HEK293 (cell line): ENCODE measurements at regions not wholly inside any gene's neighbourhood (a gene's known extent, or its start where the extent isn't known, plus 50 kb on each side); places are given as distances from the start of the nearest gene placed in this dataset.

ENCODE experiments used
- CTCF ChIA-PET: fragments of 350-600 bp; formaldehyde crosslinking; extraction: SDS; loops from one replicate; lab custom pipeline; 2021; ENCODE audit warnings: antibody characterized with exemption; lab: Yijun Ruan, JAX
- POLR2A ChIA-PET: fragments of 300-600 bp; formaldehyde crosslinking; extraction: SDS; loops from one replicate; lab custom pipeline; 2020; ENCODE audit warnings: antibody characterized with exemption, inconsistent platforms; lab: Yijun Ruan, JAX
- H3K27ac ChIP-seq: fragments of 200-500 bp; sonication (Bioruptor generic); 2 replicates; pipeline ENCODE4 v1.5.1; 2014; ENCODE audit warnings: low read depth, low read length, control low read depth, inconsistent platforms; ENCODE audit errors: extremely low read depth
- H3K36me3 ChIP-seq, 2 experiments: fragments of 200-500 bp in 1 of 2; sonication (Bioruptor generic) in 1 of 2; 1 replicate in 1 of 2; 2 replicates in 1 of 2; pipeline ENCODE4 v1.5.1; 2014 to 2017; ENCODE audit warnings: inconsistent platforms in 2 of 2, low read length in 2 of 2; ENCODE audit not compliant: control insufficient read depth in 2 of 2, insufficient read depth in 1 of 2
- H3K4me1 ChIP-seq: fragments of 200-500 bp; sonication (Bioruptor generic); 2 replicates; pipeline ENCODE4 v1.5.1; 2014; ENCODE audit warnings: mild to moderate bottlenecking, low read length, inconsistent platforms; ENCODE audit not compliant: control insufficient read depth, insufficient read depth
- H3K4me3 ChIP-seq: 2 replicates; pipeline ENCODE4 v1.5.1; 2011; ENCODE audit warnings: low read depth, mild to moderate bottlenecking, control low read depth, low read length, moderate library complexity
- H3K9me3 ChIP-seq: fragments of 200-500 bp; sonication (Bioruptor generic); 2 replicates; pipeline ENCODE4 v1.5.1; 2014; ENCODE audit warnings: low read depth, low read length, inconsistent platforms; ENCODE audit not compliant: control insufficient read depth, insufficient read depth
- KLF1 ChIP-seq: fragments of 450-650 bp; formaldehyde crosslinking; IDR thresholded peaks from 2 replicates; pipeline ENCODE4 v1.5.1; 2016; ENCODE audit warnings: missing biosample characterization, missing genetic modification characterization
- OVOL3 ChIP-seq: fragments of 450-650 bp; formaldehyde crosslinking; IDR thresholded peaks from 2 replicates; pipeline ENCODE4 v1.5.1; 2016; ENCODE audit warnings: missing biosample characterization, missing genetic modification characterization
- PRDM4 ChIP-seq: fragments of 450-650 bp; formaldehyde crosslinking; IDR thresholded peaks from 2 replicates; pipeline ENCODE4 v1.5.1; 2017; ENCODE audit warnings: missing biosample characterization, missing genetic modification characterization
- REST ChIP-seq: fragments of 450-650 bp; formaldehyde crosslinking; IDR thresholded peaks from 2 replicates; pipeline ENCODE4 v1.5.1; 2016; ENCODE audit warnings: missing biosample characterization, missing genetic modification characterization
- SCRT2 ChIP-seq: fragments of 450-650 bp; formaldehyde crosslinking; IDR thresholded peaks from 2 replicates; pipeline ENCODE4 v1.5.1; 2016; ENCODE audit warnings: missing biosample characterization, missing genetic modification characterization
- ZBTB21 ChIP-seq: fragments of 450-650 bp; formaldehyde crosslinking; IDR thresholded peaks from 2 replicates; pipeline ENCODE4 v1.5.1; 2017; ENCODE audit warnings: missing biosample characterization, missing genetic modification characterization
- ZBTB26 ChIP-seq: fragments of 450-650 bp; formaldehyde crosslinking; optimal IDR thresholded peaks from 2 replicates; pipeline ENCODE3; 2016; ENCODE audit warnings: missing biosample characterization, mild to moderate bottlenecking, missing genetic modification characterization
- ZFHX2 ChIP-seq: fragments of 450-650 bp; formaldehyde crosslinking; conservative IDR thresholded peaks from 2 replicates; pipeline ENCODE4 v1.5.1; 2016; ENCODE audit warnings: missing biosample characterization, missing genetic modification characterization
- ZNF10 ChIP-seq: fragments of 450-650 bp; formaldehyde crosslinking; IDR thresholded peaks from 2 replicates; pipeline ENCODE4 v1.5.1; 2017; ENCODE audit warnings: missing biosample characterization, missing genetic modification characterization
- ZNF148 ChIP-seq: fragments of 450-650 bp; formaldehyde crosslinking; IDR thresholded peaks from 2 replicates; pipeline ENCODE4 v1.5.0; 2017; ENCODE audit warnings: missing biosample characterization, missing genetic modification characterization, borderline replicate concordance
- ZNF23 ChIP-seq: fragments of 450-650 bp; formaldehyde crosslinking; IDR thresholded peaks from 2 replicates; pipeline ENCODE4 v1.5.1; 2016; ENCODE audit warnings: missing biosample characterization, missing genetic modification characterization, borderline replicate concordance
- ZNF280D ChIP-seq: fragments of 450-650 bp; formaldehyde crosslinking; IDR thresholded peaks from 2 replicates; pipeline ENCODE4 v1.5.1; 2016; ENCODE audit warnings: missing biosample characterization, missing genetic modification characterization
- ZNF302 ChIP-seq: fragments of 450-650 bp; formaldehyde crosslinking; IDR thresholded peaks from 2 replicates; pipeline ENCODE4 v1.5.1; 2016; ENCODE audit warnings: missing biosample characterization, missing genetic modification characterization, low read depth
- ZNF341 ChIP-seq: fragments of 450-650 bp; formaldehyde crosslinking; IDR thresholded peaks from 2 replicates; pipeline ENCODE4; 2016; ENCODE audit warnings: low read depth, missing biosample characterization, missing genetic modification characterization
- ZNF394 ChIP-seq: fragments of 450-650 bp; formaldehyde crosslinking; IDR thresholded peaks from 2 replicates; pipeline ENCODE4 v1.5.1; 2016; ENCODE audit warnings: missing biosample characterization, missing genetic modification characterization, mild to moderate bottlenecking, moderate library complexity, borderline replicate concordance
- ZNF701 ChIP-seq: fragments of 450-650 bp; formaldehyde crosslinking; IDR thresholded peaks from 2 replicates; pipeline ENCODE4 v1.5.1; 2016; ENCODE audit warnings: missing biosample characterization, missing genetic modification characterization
- ZSCAN18 ChIP-seq: fragments of 450-650 bp; formaldehyde crosslinking; IDR thresholded peaks from 2 replicates; pipeline ENCODE4 v1.5.1; 2016; ENCODE audit warnings: missing biosample characterization, missing genetic modification characterization
- ZSCAN23 ChIP-seq: fragments of 450-650 bp; formaldehyde crosslinking; IDR thresholded peaks from 2 replicates; pipeline ENCODE4 v1.5.1; 2016; ENCODE audit warnings: missing biosample characterization, missing genetic modification characterization
- ZSCAN4 ChIP-seq: fragments of 450-650 bp; formaldehyde crosslinking; IDR thresholded peaks from 2 replicates; pipeline ENCODE4 v1.5.1; 2017; ENCODE audit warnings: missing biosample characterization, missing genetic modification characterization

- H3K9me3 ChIP-seq: no peaks in the 10 kb centered on the region
- H3K36me3 ChIP-seq: no peaks in the 10 kb centered on the region
- H3K4me3 ChIP-seq: no peak overlapping the region
- no peaks in the 10 kb centered on the region for H3K4me1 ChIP-seq
- CTCF ChIA-PET: no interaction called here
- H3K27ac ChIP-seq: no peak overlapping the region
- TF ChIP-seq PRDM4 (tag by site-specific recombination) (no peak), REST (tag by site-specific recombination) (no peak), ZNF701 (tag by site-specific recombination) (no peak), ZNF341 (no peak), SCRT2 (no peak), OVOL3 (tag by site-specific recombination) (no peak), ZSCAN4 (tag by site-specific recombination) (no peak), ZNF23 (tag by site-specific recombination) (no peak), ZBTB26 (tag by site-specific recombination) (no peak), ZNF394 (no peak), ZFHX2 (no peak), ZNF302 (tag by site-specific recombination) (no peak), ZNF10 (tag by site-specific recombination) (no peak), ZSCAN23 (no peak)
- TF ChIP-seq, all 188 proteins: peak for 0
- POLR2A ChIA-PET: no interaction called here
Observed at GRCh38 chr20:59446376-59446775, 146.0 kb downstream of the EDN3 start.

- H3K27ac ChIP-seq: no peak overlapping the region
- no peaks in the 10 kb centered on the region for H3K36me3 ChIP-seq
- H3K4me3 ChIP-seq: no peak overlapping the region
- H3K9me3 ChIP-seq: no peaks in the 10 kb centered on the region
- ChIA-PET CTCF (interaction anchor here (0.9 to 1.4 kb wide), 3 partner anchors 7 to 360 kb away, joined by 3 to 4 read pairs (median 3); no protein-coding TSS in a partner anchor), POLR2A (no interaction called here)
- no peaks in the 10 kb centered on the region for H3K4me1 ChIP-seq
- TF ChIP-seq KLF1: no peak
- no peak for TF ChIP-seq ZNF148 (tag by site-specific recombination)
- TF ChIP-seq ZBTB21: no peak
- no peak for TF ChIP-seq ZSCAN18 (tag by site-specific recombination)
- no peak for TF ChIP-seq ZNF280D (tag by site-specific recombination)
Observed at GRCh38 chr20:59448196-59448595, 147.8 kb downstream of the EDN3 start.
